CD4-positive, alpha-beta T cell (primary cell): ENCODE measurements at regions not wholly inside any gene's neighbourhood (a gene's known extent, or its start where the extent isn't known, plus 50 kb on each side); places are given as distances from the start of the nearest gene placed in this dataset.

ENCODE experiments used
- ATAC-seq: fragments of 200-7000 bp; cut with Tn5 transposase; one replicate; pipeline ENCODE4 v1.10.0; 2022; ENCODE audit warnings: mild to moderate bottlenecking; ENCODE audit not compliant: poor library complexity
- CTCF ChIA-PET: fragments of 350-600 bp; sonication (Branson Sonifier 250); formaldehyde crosslinking; loops from one replicate; lab custom pipeline; 2021; ENCODE audit warnings: antibody characterized with exemption, inconsistent platforms; lab: Charles Lee
- POLR2A ChIA-PET: fragments of 350-600 bp; sonication (Branson Sonifier 250); formaldehyde crosslinking; loops from one replicate; lab custom pipeline; 2021; ENCODE audit warnings: antibody characterized with exemption, inconsistent platforms; lab: Charles Lee
- DNase-seq, 14 experiments: peaks; one replicate each; pipeline ENCODE4 v3.0.0-alpha.2; 2013 to 2020; ENCODE audit warnings: mixed read lengths in 2 of 14
- H3K27ac ChIP-seq, 2 donors: one replicate each; pipeline versions ENCODE4 v1.5.1 to v1.7.0; 2013; ENCODE audit warnings: low read length in 2 of 2, low read depth in 1 of 2, mild to moderate bottlenecking in 1 of 2
- H3K27me3 ChIP-seq, 2 experiments: 1 replicate in 1 of 2; 2 replicates in 1 of 2; pipeline versions ENCODE4 v1.6.1 to v1.7.0; 2013; ENCODE audit warnings: low read length in 2 of 2, control low read depth in 1 of 2, mild to moderate bottlenecking in 1 of 2, moderate library complexity in 1 of 2; ENCODE audit not compliant: insufficient read depth in 2 of 2, control insufficient read depth in 1 of 2
- H3K36me3 ChIP-seq: one replicate; pipeline ENCODE4 v1.6.1; 2013; ENCODE audit warnings: low read length, control low read depth; ENCODE audit not compliant: insufficient read depth
- H3K4me1 ChIP-seq: one replicate; pipeline ENCODE4 v1.6.1; 2013; ENCODE audit warnings: low read length, control low read depth; ENCODE audit not compliant: insufficient read depth
- H3K4me3 ChIP-seq: one replicate; pipeline ENCODE4 v1.5.1; 2013; ENCODE audit warnings: mild to moderate bottlenecking, low read length, moderate library complexity
- H3K9me3 ChIP-seq, 2 experiments: 1 replicate in 1 of 2; 2 replicates in 1 of 2; pipeline versions ENCODE4 v1.6.1 to v1.7.0; 2013; ENCODE audit warnings: low read length in 2 of 2, mild to moderate bottlenecking in 2 of 2, control low read depth in 1 of 2, moderate library complexity in 1 of 2; ENCODE audit not compliant: control insufficient read depth in 1 of 2, insufficient read depth in 1 of 2
- H3K27ac Mint-ChIP-seq: one replicate; pipeline ENCODE4 v1.8.0; 2020; ENCODE audit warnings: mixed read lengths
- H3K27me3 Mint-ChIP-seq: one replicate; pipeline ENCODE4 v1.8.0; 2021; ENCODE audit warnings: mixed read lengths
- H3K36me3 Mint-ChIP-seq: one replicate; pipeline ENCODE4 v1.8.0; 2021; ENCODE audit warnings: low read depth, mixed read lengths
- H3K4me1 Mint-ChIP-seq: one replicate; pipeline ENCODE4 v1.8.0; 2021; ENCODE audit warnings: low read depth, mixed read lengths
- H3K4me3 Mint-ChIP-seq: one replicate; pipeline ENCODE4 v1.8.0; 2020; ENCODE audit warnings: mild to moderate bottlenecking, mixed read lengths
- H3K9me3 Mint-ChIP-seq: one replicate; pipeline ENCODE4 v1.8.0; 2020; ENCODE audit warnings: mixed read lengths
- CTCF ChIP-seq: fragments of 200-600 bp; IDR thresholded peaks from one replicate; pipeline ENCODE4 v1.8.0; 2022; ENCODE audit warnings: antibody characterized with exemption, mild to moderate bottlenecking
- intact Hi-C, 2 experiments: fragments of 100-400 bp; cut with DNase I in 1 of 2; cut with micrococcal nuclease in 1 of 2; formaldehyde crosslinking; loops; one replicate each; pipeline versions ENCODE4 v1.15.1 to v1.9.0; 2023 to 2025; cut with DNase I, micrococcal nuclease

GRCh38 chr5:61610678-61611024, 278.6 kb downstream of the ZSWIM6 start:
- Histone ChIP-seq H3K27me3 (peaks cover 3 to 7% of the 10 kb centered on the region in 2 experiments), H3K4me1 (no peaks in the 10 kb centered on the region), H3K9me3 (peaks cover 0 to 6% of the 10 kb centered on the region in 2 experiments), H3K27ac (no peak overlapping the region), H3K4me3 (no peak overlapping the region), H3K36me3 (no peaks in the 10 kb centered on the region)
- DNase-seq, result no peak
- CTCF ChIA-PET, result no interaction called here
- Mint-ChIP-seq H3K27ac (no peak overlapping the region), H3K4me1 (no peaks in the 10 kb centered on the region), H3K36me3 (no peaks in the 10 kb centered on the region), H3K4me3 (no peak overlapping the region), H3K27me3 (peaks cover 9% of the 10 kb centered on the region), H3K9me3 (no peaks in the 10 kb centered on the region)
- no peak for ATAC-seq
- intact Hi-C loops, result no loop called here
- TF ChIP-seq CTCF, result no peak
- POLR2A ChIA-PET, result no interaction called here

GRCh38 chr5:61612431-61612830, 280.4 kb downstream of the ZSWIM6 start:
- Histone ChIP-seq H3K4me1 (no peaks in the 10 kb centered on the region), H3K9me3 (peaks cover 0 to under 1% of the 10 kb centered on the region in 2 experiments), H3K27me3 (peaks cover 6 to 7% of the 10 kb centered on the region in 2 experiments), H3K36me3 (no peaks in the 10 kb centered on the region), H3K27ac (no peak overlapping the region), H3K4me3 (no peak overlapping the region)
- CTCF ChIA-PET, result no interaction called here
- H3K36me3 Mint-ChIP-seq, result no peaks in the 10 kb centered on the region
- DNase-seq, result no peak
- no peaks in the 10 kb centered on the region for H3K9me3 Mint-ChIP-seq
- intact Hi-C loops, result no loop called here
- H3K4me1 Mint-ChIP-seq, result no peaks in the 10 kb centered on the region
- H3K27me3 Mint-ChIP-seq, result peaks cover 10% of the 10 kb centered on the region
- H3K4me3 Mint-ChIP-seq, result no peak overlapping the region
- POLR2A ChIA-PET, result no interaction called here
- H3K27ac Mint-ChIP-seq, result no peak overlapping the region
- no peak for TF ChIP-seq CTCF
- no peak for ATAC-seq

GRCh38 chr5:61613679-61614078, 281.6 kb downstream of the ZSWIM6 start:
- no peak overlapping the region for H3K4me3 Mint-ChIP-seq
- Histone ChIP-seq H3K9me3 (no peaks in the 10 kb centered on the region), H3K36me3 (no peaks in the 10 kb centered on the region), H3K4me3 (no peak overlapping the region), H3K4me1 (no peaks in the 10 kb centered on the region), H3K27ac (no peak overlapping the region), H3K27me3 (peaks cover 6 to 7% of the 10 kb centered on the region in 2 experiments)
- H3K9me3 Mint-ChIP-seq, result no peaks in the 10 kb centered on the region
- DNase-seq, result no peak
- peaks cover 10% of the 10 kb centered on the region for H3K27me3 Mint-ChIP-seq
- ChIA-PET CTCF (no interaction called here), POLR2A (no interaction called here)
- no peaks in the 10 kb centered on the region for H3K4me1 Mint-ChIP-seq
- TF ChIP-seq CTCF, result no peak
- ATAC-seq, result no peak
- intact Hi-C loops, result no loop called here
- H3K27ac Mint-ChIP-seq, result no peak overlapping the region
- H3K36me3 Mint-ChIP-seq, result no peaks in the 10 kb centered on the region
